ENCODE measurements at regions not wholly inside any gene's neighbourhood (a gene's known extent, or its start where the extent isn't known, plus 50 kb on each side); places are given as distances from the start of the nearest gene placed in this dataset.
"Not testable (repeated sequence)": the region's sequence is repeated elsewhere in the genome, so short reads cannot be mapped to it uniquely, and the experiment has no call there.

GRCh38 chr3:105979961-105980360 is 111.1 kb upstream of the CBLB start:
- DNase-seq (ENCODE audit: low read depth), result no peak

- DNase-seq (ENCODE audit: low read depth), result no peak
These were observed 113.4 kb upstream of the CBLB start for GRCh38 chr3:105982207-105982606.

- DNase-seq (ENCODE audit: low read depth), result peak; percentile 70
These were observed 116.0 kb upstream of the CBLB start for GRCh38 chr3:105984837-105985236.

DNA sequence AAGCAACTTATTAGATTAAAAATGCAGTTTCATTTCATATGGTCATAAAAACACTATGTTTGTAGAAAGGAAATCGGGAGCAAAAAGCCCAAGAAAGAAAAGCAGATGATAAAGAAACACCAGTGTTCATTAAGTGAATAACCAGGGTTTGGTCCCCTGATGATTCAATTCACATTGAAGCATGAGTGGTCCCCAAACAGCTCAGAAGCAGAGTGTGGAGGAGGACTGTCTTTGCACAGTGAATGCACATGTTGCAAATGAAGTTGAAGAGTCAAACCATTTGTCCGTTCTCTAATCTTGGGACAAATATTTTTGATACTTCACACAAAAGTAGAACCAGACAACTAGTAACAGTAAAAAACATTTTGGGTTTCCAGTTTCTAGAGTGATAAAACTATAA is 117.5 kb upstream of the CBLB start:
- DNase-seq (ENCODE audit: low read depth), result not testable (repeated sequence)

GRCh38 chr3:105987809-105988208 is 119.0 kb upstream of the CBLB start:
- DNase-seq (ENCODE audit: low read depth), result no peak

DNA sequence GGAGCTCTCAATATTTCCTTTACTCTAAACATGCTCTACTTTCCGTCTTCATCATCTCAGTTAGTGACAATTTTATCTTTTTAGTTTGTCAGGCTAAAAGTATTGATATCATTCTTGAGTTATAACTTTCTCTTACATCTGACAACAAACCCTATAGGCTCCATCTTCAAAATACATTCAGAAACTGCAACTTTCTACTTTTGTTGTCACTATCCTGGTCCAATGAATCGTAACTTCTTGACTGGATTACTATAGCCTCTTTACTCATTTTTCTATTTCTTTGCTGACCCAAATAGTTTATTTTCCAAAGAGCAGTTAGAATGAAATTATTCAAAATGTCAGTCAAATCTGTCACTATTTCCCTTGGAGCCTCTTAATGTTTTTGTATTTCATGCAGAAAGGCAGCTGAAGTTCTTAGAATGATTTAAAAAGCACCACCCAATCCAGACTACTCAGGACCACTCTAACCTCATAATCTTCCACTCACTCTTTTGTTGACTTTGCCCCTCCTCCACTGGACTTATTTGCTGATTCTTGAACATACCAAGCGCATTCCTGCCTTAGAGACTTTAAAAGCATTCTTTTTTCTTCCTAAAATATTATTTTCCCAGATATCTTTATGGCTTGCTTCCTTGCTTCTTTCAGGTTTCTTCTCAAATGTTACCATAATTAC is 119.9 kb upstream of the CBLB start:
- no peak for DNase-seq (ENCODE audit: low read depth)

GRCh38 chr3:105996781-105997180 is 128.0 kb upstream of the CBLB start:
- DNase-seq (ENCODE audit: low read depth), result peak; percentile 28

GRCh38 chr3:105997466-105997799 is 128.6 kb upstream of the CBLB start:
- DNase-seq (ENCODE audit: low read depth), result no peak

- peak; percentile 98 for DNase-seq (ENCODE audit: low read depth)
These were observed 129.2 kb upstream of the CBLB start for GRCh38 chr3:105997800-105998526.

DNA sequence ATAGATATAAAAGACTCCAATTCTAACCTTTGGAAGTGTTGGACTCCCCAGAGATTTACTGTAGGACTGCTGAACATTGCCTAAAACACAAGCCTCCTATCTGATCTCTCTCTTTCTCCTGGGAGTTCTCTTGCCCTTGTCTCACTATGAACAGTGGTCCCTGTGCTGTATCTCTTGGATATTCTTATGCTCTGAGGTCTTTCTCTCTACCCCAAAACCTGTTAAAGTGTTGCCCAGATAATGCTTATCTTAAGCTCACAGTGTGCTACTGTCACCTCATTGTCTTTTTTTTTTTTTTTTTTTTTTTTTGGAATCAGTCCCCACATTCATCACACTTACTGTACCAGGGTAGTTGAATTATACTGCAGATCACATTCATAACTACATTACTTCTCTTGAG is 131.0 kb upstream of the CBLB start:
- no peak for DNase-seq (ENCODE audit: low read depth)

DNA sequence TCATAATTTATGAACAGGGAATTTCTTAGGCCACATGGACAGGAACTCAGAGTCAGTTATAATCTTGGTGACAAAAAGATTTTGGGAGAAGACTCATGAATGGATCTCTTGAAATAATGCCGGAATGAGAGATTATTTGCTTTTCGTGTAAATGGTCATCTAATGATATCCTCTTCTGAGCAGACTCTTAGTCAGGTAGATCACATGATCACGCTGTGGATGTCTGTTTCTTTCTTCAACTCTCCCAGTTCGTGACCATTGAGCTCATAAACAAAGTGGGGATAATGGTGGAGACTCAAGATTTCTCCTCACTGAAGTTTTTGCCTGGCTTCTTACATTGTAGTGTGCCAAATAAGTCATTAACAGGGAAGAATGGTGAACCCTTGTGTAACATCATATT is 133.1 kb upstream of the CBLB start:
- no peak for DNase-seq (ENCODE audit: low read depth)

DNA sequence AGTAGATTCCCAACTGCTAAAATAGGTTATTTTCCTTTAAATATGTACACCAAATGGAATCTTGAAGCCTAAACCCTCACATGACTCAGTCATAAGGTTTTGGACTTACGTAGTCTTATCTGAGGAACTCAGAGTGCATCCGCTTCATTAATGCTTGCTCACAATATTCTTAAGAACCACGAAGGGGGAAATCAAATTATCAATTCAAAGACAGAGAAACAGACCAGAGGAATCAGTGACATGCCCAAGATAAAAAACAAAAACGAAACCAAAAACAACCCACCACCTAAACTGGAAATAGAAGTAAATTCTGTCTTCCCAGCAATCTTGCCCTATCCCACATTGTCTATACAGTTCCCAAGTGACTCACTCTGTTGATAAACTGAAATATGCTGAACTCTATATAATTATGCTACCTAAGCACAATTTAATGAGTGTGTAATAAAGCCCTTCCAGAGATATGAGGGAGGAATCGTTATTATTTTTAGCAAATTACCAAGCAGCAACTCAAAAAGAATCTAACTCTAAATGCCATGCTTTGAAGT is 135.4 kb upstream of the CBLB start:
- peak; percentile 55 for DNase-seq (ENCODE audit: low read depth)

DNA sequence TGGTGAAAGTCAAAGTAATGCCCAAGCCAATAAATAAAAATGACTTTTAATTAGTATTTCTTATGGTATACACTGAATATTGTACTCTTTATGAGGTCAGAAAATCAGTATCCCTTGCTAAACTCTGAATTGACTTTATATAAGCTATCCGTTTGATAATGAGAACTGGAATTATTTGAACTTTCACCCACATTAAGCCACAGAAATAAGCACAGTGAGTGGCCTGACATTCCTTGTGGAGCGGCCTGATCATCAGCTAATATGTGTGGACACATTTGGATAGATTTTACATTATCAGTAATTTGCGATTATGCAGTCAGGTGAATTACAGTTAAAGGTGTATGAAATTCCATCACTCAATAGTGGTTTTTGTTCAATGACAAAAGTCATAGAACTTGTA is 136.0 kb upstream of the CBLB start:
- peak; percentile 27 for DNase-seq (ENCODE audit: low read depth)

DNA sequence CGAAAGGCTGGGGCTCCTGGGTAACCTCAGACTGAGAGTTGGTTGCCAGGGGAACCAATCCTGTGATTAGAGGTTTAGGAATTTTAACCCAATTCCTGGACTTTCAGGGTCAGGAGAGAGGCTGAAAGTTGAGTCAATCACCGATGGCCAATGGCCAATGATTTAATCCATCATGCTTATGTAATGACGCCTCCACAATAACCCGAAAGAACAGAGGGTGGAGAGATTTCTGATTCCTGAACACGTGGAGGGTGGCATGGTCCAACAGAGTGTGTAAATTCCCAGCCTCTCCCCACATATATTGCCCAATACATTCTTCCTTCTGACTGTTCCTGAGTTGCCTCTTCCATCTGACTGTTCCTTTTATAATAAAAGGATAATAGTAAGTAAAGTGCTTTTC is 137.2 kb upstream of the CBLB start:
- peak; percentile 93 for DNase-seq (ENCODE audit: low read depth)

DNA sequence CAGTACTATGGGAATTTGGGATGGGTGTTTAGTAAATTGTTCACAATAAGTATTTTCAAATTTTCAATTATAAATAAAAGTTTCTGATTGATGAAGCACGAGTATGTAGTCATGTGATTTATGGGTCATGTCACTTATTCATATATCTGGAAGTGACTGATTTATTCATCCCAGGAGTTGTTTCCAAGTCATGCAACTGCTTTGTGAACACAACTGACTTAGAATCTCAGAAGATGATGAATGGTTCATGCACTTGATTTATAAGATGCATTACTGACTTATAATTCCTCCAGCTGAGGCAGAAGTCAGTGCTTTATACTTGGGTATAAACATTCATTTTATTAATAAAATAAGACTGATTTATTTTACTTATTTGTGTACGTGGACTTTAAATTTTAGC is 137.8 kb upstream of the CBLB start:
- DNase-seq (ENCODE audit: low read depth), result no peak

- no peak for DNase-seq (ENCODE audit: low read depth)
These were observed 138.7 kb upstream of the CBLB start for GRCh38 chr3:106007512-106007911.

- no peak for DNase-seq (ENCODE audit: low read depth)
These were observed 140.0 kb upstream of the CBLB start for GRCh38 chr3:106008766-106009165.

DNA sequence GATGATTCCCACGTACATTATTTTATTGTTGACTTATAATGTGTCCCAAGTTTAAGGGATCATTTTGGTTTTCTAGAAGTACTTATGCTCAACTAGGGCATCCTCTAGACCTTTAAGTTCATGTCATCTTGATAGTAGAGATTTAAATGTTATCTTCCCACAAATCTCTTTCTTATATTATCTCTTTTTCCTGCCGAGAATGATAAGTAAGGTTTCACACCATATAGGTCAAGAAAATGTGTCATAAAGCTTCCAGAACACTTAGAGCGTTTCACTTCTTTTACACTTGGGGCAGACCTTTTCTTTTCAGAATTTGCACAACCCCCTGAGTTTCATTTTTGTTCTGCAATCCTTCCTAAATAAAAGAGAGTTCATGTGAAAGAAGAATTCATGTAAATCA is 142.0 kb upstream of the CBLB start:
- no peak for DNase-seq (ENCODE audit: low read depth)

DNA sequence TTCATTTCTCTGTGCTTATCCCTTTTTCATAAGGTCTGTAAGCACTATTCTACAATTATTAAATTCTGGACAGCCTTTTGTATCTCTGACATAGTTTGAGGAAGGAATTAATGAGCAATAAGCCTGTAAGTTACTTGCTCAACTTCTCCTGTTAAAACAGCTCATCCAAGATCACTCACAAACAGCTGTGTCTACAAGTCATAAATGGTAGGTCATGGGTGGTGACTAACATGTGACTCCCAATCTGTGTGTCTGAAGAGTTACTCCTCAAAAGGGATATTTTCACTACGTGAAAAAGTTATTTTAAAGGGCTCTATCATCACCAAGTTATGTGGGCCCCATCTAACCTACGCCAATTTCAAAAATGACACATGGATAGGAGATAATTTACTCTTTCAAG is 145.2 kb upstream of the CBLB start:
- DNase-seq (ENCODE audit: low read depth), result peak; percentile 82

DNA sequence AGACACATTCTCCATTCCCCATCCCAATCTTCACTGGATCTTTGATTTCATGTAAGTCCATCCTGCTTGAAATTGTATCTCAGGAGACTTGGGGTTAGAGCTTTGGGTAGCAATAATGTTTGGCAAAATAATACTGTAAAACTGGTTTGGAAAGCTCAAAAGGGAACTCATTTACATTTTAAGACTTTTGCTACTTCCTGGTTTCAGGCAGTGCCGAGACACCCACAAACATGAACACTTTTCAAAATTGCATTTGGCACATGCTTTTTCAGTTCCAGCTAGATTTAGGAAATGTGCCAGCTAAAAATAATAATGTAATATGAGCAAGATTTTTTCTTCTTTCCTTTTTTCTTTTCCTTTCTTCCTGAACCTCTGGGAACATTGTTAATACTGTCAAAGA is 145.7 kb upstream of the CBLB start:
- DNase-seq (ENCODE audit: low read depth), result no peak

- no peak for DNase-seq (ENCODE audit: low read depth)
These were observed 146.2 kb upstream of the CBLB start for GRCh38 chr3:106014971-106015370.

DNA sequence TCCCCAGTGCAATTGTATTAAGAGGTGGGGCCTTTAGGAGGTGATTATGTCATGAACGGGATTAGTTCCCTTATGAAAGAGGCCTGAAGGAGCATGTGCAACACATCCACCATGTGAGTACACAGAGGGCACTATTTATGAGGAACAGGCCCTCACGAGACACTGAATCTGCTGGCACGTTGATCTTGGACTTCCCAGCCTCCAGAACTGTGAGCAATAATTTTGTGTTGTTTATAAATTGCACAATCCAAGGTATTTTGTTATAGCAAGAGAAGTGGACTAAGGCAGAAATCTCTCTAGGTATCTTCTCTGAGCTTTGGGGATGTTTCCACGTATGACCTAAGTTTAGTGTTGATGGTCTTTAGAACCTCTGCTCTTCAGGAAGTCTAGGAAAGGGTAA is 149.3 kb upstream of the CBLB start:
- no peak for DNase-seq (ENCODE audit: low read depth)

DNA sequence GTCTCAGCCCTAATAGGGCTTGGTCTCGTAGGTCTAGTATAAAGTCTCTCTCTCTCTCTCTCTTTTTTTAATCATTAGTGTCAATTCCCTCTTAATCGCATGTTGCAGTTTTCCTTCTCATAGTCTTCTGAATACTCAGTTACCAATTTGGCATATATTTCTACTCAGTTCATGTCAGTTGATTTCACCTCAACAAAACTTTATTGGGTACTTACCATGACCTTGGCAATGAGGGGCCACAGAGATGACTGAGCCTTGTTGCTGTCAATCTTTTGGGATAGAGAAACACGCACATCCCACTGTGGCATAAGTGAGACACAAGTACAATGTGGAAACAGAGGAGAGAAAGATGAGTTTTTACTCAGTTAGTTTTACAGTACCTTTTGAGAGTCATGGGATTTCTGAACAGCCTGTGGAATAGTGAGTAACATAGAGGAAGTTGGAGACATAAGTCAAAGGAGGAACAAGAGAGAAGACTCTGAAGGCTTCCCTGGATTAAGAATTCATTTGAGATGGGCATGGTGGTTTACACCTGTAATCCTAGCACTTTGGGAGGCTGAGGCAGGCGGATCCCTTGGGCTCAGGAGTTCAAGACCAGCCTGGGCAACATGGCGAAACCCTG is 150.2 kb upstream of the CBLB start:
- DNase-seq (ENCODE audit: low read depth), result no peak
